DOHH2 (cell line): ENCODE measurements at regions not wholly inside any gene's neighbourhood (a gene's known extent, or its start where the extent isn't known, plus 50 kb on each side); places are given as distances from the start of the nearest gene placed in this dataset.

Source experiments
- EZH2phosphoT487 ChIP-seq: fragments of 200-600 bp; sonication (generic); IDR thresholded peaks from 2 replicates; pipeline ENCODE4 v1.6.1; 2017; ENCODE audit warnings: borderline replicate concordance, mild to moderate bottlenecking, antibody characterized with exemption, low read length, moderate library complexity, mixed read lengths
- TF ChIP-seq, protein P1 (sequence below): fragments of 200-600 bp; sonication (generic); IDR thresholded peaks from one replicate; pipeline ENCODE4 v1.5.1; 2014; ENCODE audit warnings: antibody characterized with exemption, mild to moderate bottlenecking, low read depth, low read length; ENCODE audit not compliant: poor library complexity, severe bottlenecking

DNA sequence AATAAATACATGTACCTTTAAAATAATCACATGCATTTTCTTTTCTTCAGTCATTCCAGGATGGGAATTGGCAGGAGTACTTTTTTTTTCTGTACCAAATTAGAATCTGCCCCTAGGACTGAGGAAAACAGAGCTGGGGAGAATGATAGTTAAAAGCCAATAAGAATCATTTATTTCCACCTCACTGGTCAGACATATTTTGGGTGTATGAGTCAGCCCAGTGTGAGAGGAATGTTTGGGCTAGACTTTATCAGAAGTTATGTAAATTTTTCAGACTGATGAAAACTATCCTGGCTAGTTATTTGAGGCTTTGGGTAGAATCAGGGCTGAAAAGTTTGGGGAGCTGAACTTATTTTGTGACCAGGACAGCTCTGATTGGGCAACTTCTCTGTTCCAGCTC, 303.1 kb upstream of the NPSR1 start:
- TF ChIP-seq, protein P1, sequence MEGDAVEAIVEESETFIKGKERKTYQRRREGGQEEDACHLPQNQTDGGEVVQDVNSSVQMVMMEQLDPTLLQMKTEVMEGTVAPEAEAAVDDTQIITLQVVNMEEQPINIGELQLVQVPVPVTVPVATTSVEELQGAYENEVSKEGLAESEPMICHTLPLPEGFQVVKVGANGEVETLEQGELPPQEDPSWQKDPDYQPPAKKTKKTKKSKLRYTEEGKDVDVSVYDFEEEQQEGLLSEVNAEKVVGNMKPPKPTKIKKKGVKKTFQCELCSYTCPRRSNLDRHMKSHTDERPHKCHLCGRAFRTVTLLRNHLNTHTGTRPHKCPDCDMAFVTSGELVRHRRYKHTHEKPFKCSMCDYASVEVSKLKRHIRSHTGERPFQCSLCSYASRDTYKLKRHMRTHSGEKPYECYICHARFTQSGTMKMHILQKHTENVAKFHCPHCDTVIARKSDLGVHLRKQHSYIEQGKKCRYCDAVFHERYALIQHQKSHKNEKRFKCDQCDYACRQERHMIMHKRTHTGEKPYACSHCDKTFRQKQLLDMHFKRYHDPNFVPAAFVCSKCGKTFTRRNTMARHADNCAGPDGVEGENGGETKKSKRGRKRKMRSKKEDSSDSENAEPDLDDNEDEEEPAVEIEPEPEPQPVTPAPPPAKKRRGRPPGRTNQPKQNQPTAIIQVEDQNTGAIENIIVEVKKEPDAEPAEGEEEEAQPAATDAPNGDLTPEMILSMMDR, result no peak
- TF ChIP-seq EZH2phosphoT487, result no peak
